ENCODE measurements at regions not wholly inside any gene's neighbourhood (a gene's known extent, or its start where the extent isn't known, plus 50 kb on each side); places are given as distances from the start of the nearest gene placed in this dataset.

- Mint-ChIP-seq H3K9me3 (no peaks in the 10 kb centered on the region; the same call in 1 of the 2 replicates), H3K36me3 (ENCODE audit: low read depth) (0 out of 2 replicates have a peak, but pooled peaks cover 4% of the 10 kb centered on the region), H3K27me3 (ENCODE audit: insufficient read depth) (no peaks in the 10 kb centered on the region), H3K27ac (no peak overlapping the region), H3K4me3 (no peak overlapping the region), H3K4me1 (ENCODE audit: low read depth) (peaks cover 21% of the 10 kb centered on the region)
- TF ChIP-seq CTCF (IDR thresholded peaks at IDR 0.05): no peak
- no peak for DNase-seq
Observed at GRCh38 chr7:81008901-81009300, 90.0 kb upstream of the SEMA3C start.

- H3K36me3 Mint-ChIP-seq (ENCODE audit: low read depth): no peaks in the 10 kb centered on the region
Observed at GRCh38 chr7:81007051-81007450, 88.2 kb upstream of the SEMA3C start.

GRCh38 chr7:81005254-81005653 is 86.4 kb upstream of the SEMA3C start:
- Mint-ChIP-seq H3K9me3 (no peaks in the 10 kb centered on the region), H3K36me3 (ENCODE audit: low read depth) (no peaks in the 10 kb centered on the region), H3K4me3 (no peak overlapping the region), H3K27me3 (ENCODE audit: insufficient read depth) (no peaks in the 10 kb centered on the region), H3K27ac (no peak overlapping the region), H3K4me1 (ENCODE audit: low read depth) (peaks cover 25% of the 10 kb centered on the region)
- TF ChIP-seq CTCF (IDR thresholded peaks at IDR 0.05): no peak
- no peak for DNase-seq

More at GRCh38 chr7:81007051-81007450, 88.2 kb upstream of the SEMA3C start:
- Mint-ChIP-seq H3K27me3 (ENCODE audit: insufficient read depth) (no peaks in the 10 kb centered on the region), H3K27ac (no peak overlapping the region), H3K9me3 (no peaks in the 10 kb centered on the region), H3K4me3 (no peak overlapping the region), H3K4me1 (ENCODE audit: low read depth) (peaks cover 23% of the 10 kb centered on the region)
- no peak for DNase-seq
- no peak for TF ChIP-seq CTCF (IDR thresholded peaks at IDR 0.05)

- Mint-ChIP-seq H3K27me3 (ENCODE audit: insufficient read depth) (no peaks in the 10 kb centered on the region), H3K27ac (peak overlapping the region; percentile 74), H3K36me3 (ENCODE audit: low read depth) (no peaks in the 10 kb centered on the region), H3K4me3 (peak overlapping the region; percentile 46; the same call in 1 of the 2 replicates), H3K9me3 (no peaks in the 10 kb centered on the region), H3K4me1 (ENCODE audit: low read depth) (peaks cover 25% of the 10 kb centered on the region)
- peak; percentile 93 for DNase-seq
- no peak for TF ChIP-seq CTCF (IDR thresholded peaks at IDR 0.05)
Observed at GRCh38 chr7:81004098-81004497, 85.2 kb upstream of the SEMA3C start.

- H3K36me3 Mint-ChIP-seq (ENCODE audit: low read depth): no peaks in the 10 kb centered on the region
- no peaks in the 10 kb centered on the region for H3K9me3 Mint-ChIP-seq
- no peak overlapping the region for H3K27ac Mint-ChIP-seq
- H3K4me3 Mint-ChIP-seq: no peak overlapping the region
- H3K27me3 Mint-ChIP-seq (ENCODE audit: insufficient read depth): no peaks in the 10 kb centered on the region
- no peak for TF ChIP-seq CTCF (IDR thresholded peaks at IDR 0.05)
- peaks cover 25% of the 10 kb centered on the region for H3K4me1 Mint-ChIP-seq (ENCODE audit: low read depth)
- no peak for DNase-seq
Observed at GRCh38 chr7:81003326-81003725, 84.5 kb upstream of the SEMA3C start.

- no peaks in the 10 kb centered on the region for H3K9me3 Mint-ChIP-seq
- no peak overlapping the region for H3K4me3 Mint-ChIP-seq
- no peak for DNase-seq
- no peak overlapping the region for H3K27ac Mint-ChIP-seq
- H3K27me3 Mint-ChIP-seq (ENCODE audit: insufficient read depth): no peaks in the 10 kb centered on the region
- TF ChIP-seq CTCF (IDR thresholded peaks at IDR 0.05): no peak
- peaks cover 25% of the 10 kb centered on the region for H3K4me1 Mint-ChIP-seq (ENCODE audit: low read depth)
- no peaks in the 10 kb centered on the region for H3K36me3 Mint-ChIP-seq (ENCODE audit: low read depth)
Observed at GRCh38 chr7:81002421-81002820, 83.6 kb upstream of the SEMA3C start.
